MM.1S (cell line): ENCODE measurements at regions not wholly inside any gene's neighbourhood (a gene's known extent, or its start where the extent isn't known, plus 50 kb on each side); places are given as distances from the start of the nearest gene placed in this dataset.

Source experiments
- DNase-seq: peaks from one replicate; pipeline ENCODE4 v3.0.0-alpha.2; 2015
- H2AFZ ChIP-seq: fragments of 300-600 bp; sonication (generic); 2 replicates; pipeline ENCODE4 v1.6.0; 2016; ENCODE audit warnings: antibody characterized with exemption, low read length
- H3F3A ChIP-seq: fragments of 300-600 bp; sonication (generic); 2 replicates; pipeline ENCODE4 v1.6.1; 2016; ENCODE audit warnings: mild to moderate bottlenecking, antibody characterized with exemption, low read length, moderate library complexity, mixed read lengths; ENCODE audit not compliant: insufficient read depth
- H3K27ac ChIP-seq: fragments of 300-600 bp; sonication (generic); 2 replicates; pipeline ENCODE4 v1.5.1; 2016; ENCODE audit warnings: mild to moderate bottlenecking, low read length
- H3K27me3 ChIP-seq: fragments of 300-600 bp; sonication (generic); replicated peaks from 2 replicates; pipeline ENCODE4 v1.6.0; 2016; ENCODE audit warnings: low read length; ENCODE audit not compliant: insufficient read depth
- H3K36me3 ChIP-seq: fragments of 300-600 bp; sonication (generic); replicated peaks from 2 replicates; pipeline ENCODE4 v1.6.1; 2016; ENCODE audit warnings: mild to moderate bottlenecking, low read length, mixed read lengths; ENCODE audit not compliant: insufficient read depth
- H3K4me1 ChIP-seq: fragments of 300-600 bp; sonication (generic); 2 replicates; pipeline ENCODE4 v1.6.1; 2016; ENCODE audit warnings: low read length, mixed read lengths
- H3K4me2 ChIP-seq: fragments of 300-600 bp; sonication (generic); 2 replicates; pipeline ENCODE4 v1.6.0; 2016; ENCODE audit warnings: low read depth, low read length
- H3K4me3 ChIP-seq: fragments of 300-600 bp; sonication (generic); 2 replicates; pipeline ENCODE4 v1.5.1; 2016; ENCODE audit warnings: low read length, mixed read lengths
- H3K79me2 ChIP-seq: fragments of 300-600 bp; sonication (generic); 2 replicates; pipeline ENCODE4 v1.6.1; 2016; ENCODE audit warnings: mixed run types, low read length, mixed read lengths
- H3K9ac ChIP-seq: fragments of 300-600 bp; sonication (generic); 2 replicates; pipeline ENCODE4 v1.6.1; 2016; ENCODE audit warnings: low read length, mixed read lengths
- H3K9me2 ChIP-seq: fragments of 300-600 bp; sonication (generic); replicated peaks from 2 replicates; pipeline ENCODE4 v1.6.1; 2016; ENCODE audit warnings: mild to moderate bottlenecking, low read length, mixed read lengths; ENCODE audit not compliant: insufficient read depth
- H3K9me3 ChIP-seq: fragments of 300-600 bp; sonication (generic); replicated peaks from 2 replicates; pipeline ENCODE4 v1.6.1; 2016; ENCODE audit warnings: mild to moderate bottlenecking, low read length, mixed read lengths; ENCODE audit not compliant: insufficient read depth
- H4K20me1 ChIP-seq: fragments of 300-600 bp; sonication (generic); 2 replicates; pipeline ENCODE4 v1.6.1; 2016; ENCODE audit warnings: mild to moderate bottlenecking, low read length, moderate library complexity, mixed read lengths; ENCODE audit not compliant: insufficient read depth
- CTCF ChIP-seq: fragments of 300-600 bp; sonication (generic); IDR thresholded peaks from 2 replicates; pipeline ENCODE4 v1.5.1; 2016; ENCODE audit warnings: antibody characterized with exemption, low read length, mixed read lengths
- EZH2 ChIP-seq: fragments of 300-600 bp; sonication (generic); optimal IDR thresholded peaks from 2 replicates; pipeline ENCODE3; 2017; ENCODE audit warnings: low read depth, mild to moderate bottlenecking, antibody characterized with exemption, low read length, mixed read lengths
- EZH2phosphoT487 ChIP-seq: fragments of 300-600 bp; sonication (generic); IDR thresholded peaks from 2 replicates; pipeline ENCODE4 v1.6.1; 2018; ENCODE audit warnings: antibody characterized with exemption, low read length

DNA sequence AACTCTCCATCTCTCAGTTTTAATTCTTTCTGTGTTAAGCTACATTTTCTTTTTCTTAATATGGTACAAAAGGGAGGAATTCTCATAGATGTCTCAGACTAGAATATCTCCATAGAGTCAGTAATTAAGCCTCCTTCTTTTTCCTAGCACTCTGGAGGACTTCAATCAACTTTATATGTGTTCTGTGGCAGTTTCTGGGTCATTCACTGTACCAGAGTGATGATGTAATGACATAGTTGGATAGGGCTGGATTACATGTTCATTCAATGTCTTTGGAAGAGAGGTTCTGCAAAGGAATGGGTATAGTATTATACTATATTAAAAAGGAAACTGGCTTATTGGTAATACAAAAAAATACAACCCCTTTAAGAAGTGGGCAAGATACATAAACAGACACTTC lies 318.3 kb upstream of the OPRM1 start:
- no peaks in the 10 kb centered on the region for H3K27me3 ChIP-seq
- no peaks in the 10 kb centered on the region for H3K9me3 ChIP-seq
- no peaks in the 10 kb centered on the region for H3K79me2 ChIP-seq
- H3K36me3 ChIP-seq: no peaks in the 10 kb centered on the region
- TF ChIP-seq EZH2phosphoT487: no peak
- no peak for TF ChIP-seq CTCF
- TF ChIP-seq EZH2: no peak
- H2AFZ ChIP-seq: no peak overlapping the region
- no peak for DNase-seq
- H4K20me1 ChIP-seq: no peaks in the 10 kb centered on the region
- no peak overlapping the region for H3K27ac ChIP-seq
- H3K4me1 ChIP-seq: no peaks in the 10 kb centered on the region
- H3K9me2 ChIP-seq: no peaks in the 10 kb centered on the region
- no peak overlapping the region for H3K4me3 ChIP-seq
- no peak overlapping the region for H3K9ac ChIP-seq
- H3K4me2 ChIP-seq: no peak overlapping the region
- no peaks in the 10 kb centered on the region for H3F3A ChIP-seq

- Histone ChIP-seq H4K20me1 (no peaks in the 10 kb centered on the region), H3K9me3 (no peaks in the 10 kb centered on the region), H3K9ac (no peak overlapping the region), H3K4me3 (no peak overlapping the region), H3K79me2 (no peaks in the 10 kb centered on the region), H3K36me3 (no peaks in the 10 kb centered on the region), H3K4me2 (no peak overlapping the region), H3K4me1 (no peaks in the 10 kb centered on the region), H3K27me3 (no peaks in the 10 kb centered on the region), H2AFZ (no peak overlapping the region), H3F3A (no peaks in the 10 kb centered on the region), H3K9me2 (no peaks in the 10 kb centered on the region), H3K27ac (no peak overlapping the region)
- TF ChIP-seq CTCF (no peak), EZH2phosphoT487 (no peak), EZH2 (no peak)
- no peak for DNase-seq
Measured at GRCh38 chr6:153705429-153705828, 333.6 kb upstream of the OPRM1 start.

GRCh38 chr6:153702671-153703070 lies 336.4 kb upstream of the OPRM1 start:
- H3K79me2 ChIP-seq: no peaks in the 10 kb centered on the region
- DNase-seq: no peak
- H3K27ac ChIP-seq: no peak overlapping the region
- H2AFZ ChIP-seq: no peak overlapping the region
- no peaks in the 10 kb centered on the region for H3K9me3 ChIP-seq
- H3K36me3 ChIP-seq: no peaks in the 10 kb centered on the region
- no peak overlapping the region for H3K4me2 ChIP-seq
- TF ChIP-seq EZH2phosphoT487 (no peak), EZH2 (no peak), CTCF (no peak)
- H3K4me3 ChIP-seq: no peak overlapping the region
- H3F3A ChIP-seq: no peaks in the 10 kb centered on the region
- no peaks in the 10 kb centered on the region for H3K9me2 ChIP-seq
- no peak overlapping the region for H3K9ac ChIP-seq
- no peaks in the 10 kb centered on the region for H3K27me3 ChIP-seq
- no peaks in the 10 kb centered on the region for H4K20me1 ChIP-seq
- H3K4me1 ChIP-seq: no peaks in the 10 kb centered on the region

DNA sequence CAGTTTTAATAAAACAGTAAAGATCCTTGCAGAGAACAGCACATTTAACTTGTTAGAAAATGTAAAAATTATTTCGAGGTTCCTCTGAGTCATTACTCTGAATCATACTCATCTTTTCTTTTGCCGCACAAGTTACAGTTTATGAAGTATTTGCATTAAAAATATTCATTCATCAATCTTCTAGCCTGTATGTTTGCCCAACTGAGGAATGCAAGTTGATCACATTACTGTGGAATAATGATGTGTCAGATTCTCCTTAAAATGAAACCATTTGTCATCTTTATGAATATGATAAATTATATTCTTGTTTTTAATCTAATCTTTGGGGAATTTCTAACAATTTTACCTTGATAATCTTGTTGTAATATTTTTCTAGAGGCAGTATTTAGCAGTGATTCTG lies 340.4 kb upstream of the OPRM1 start:
- Histone ChIP-seq H3K9me2 (no peaks in the 10 kb centered on the region), H3K4me1 (no peaks in the 10 kb centered on the region), H3K79me2 (no peaks in the 10 kb centered on the region), H3F3A (no peaks in the 10 kb centered on the region), H3K4me2 (no peak overlapping the region), H3K27ac (no peak overlapping the region), H4K20me1 (no peaks in the 10 kb centered on the region), H3K9me3 (no peaks in the 10 kb centered on the region), H2AFZ (no peak overlapping the region), H3K4me3 (no peak overlapping the region), H3K9ac (no peak overlapping the region), H3K27me3 (no peaks in the 10 kb centered on the region), H3K36me3 (no peaks in the 10 kb centered on the region)
- no peak for DNase-seq
- no peak for TF ChIP-seq CTCF
- TF ChIP-seq EZH2: no peak
- TF ChIP-seq EZH2phosphoT487: no peak
